Testis (tissue), 2 donors: ENCODE measurements at regions not wholly inside any gene's neighbourhood (a gene's known extent, or its start where the extent isn't known, plus 50 kb on each side); places are given as distances from the start of the nearest gene placed in this dataset.

Experiments
- DNase-seq: peaks from one replicate; pipeline ENCODE4 v3.0.0-alpha.2; 2019
- H3K27ac ChIP-seq, 2 donors: fragments of 200-600 bp; sonication (generic); one replicate each; pipeline ENCODE4 v1.5.1; 2019
- H3K27me3 ChIP-seq: fragments of 200-600 bp; sonication (generic); one replicate; pipeline ENCODE4 v1.5.1; 2019
- H3K36me3 ChIP-seq: fragments of 200-600 bp; sonication (generic); one replicate; pipeline ENCODE4 v1.5.1; 2017; ENCODE audit warnings: low read depth; ENCODE audit errors: missing control alignments
- H3K4me1 ChIP-seq: fragments of 200-600 bp; sonication (generic); one replicate; pipeline ENCODE4 v1.5.1; 2019
- H3K4me3 ChIP-seq, 2 donors: fragments of 200-600 bp; sonication (generic); one replicate each; pipeline ENCODE4 v1.5.1; 2017 to 2019
- H3K9me3 ChIP-seq: fragments of 200-600 bp; sonication (generic); one replicate; pipeline ENCODE4 v1.5.1; 2017
- CTCF ChIP-seq, 3 experiments: fragments of 450-650 bp in 2 of 3; fragments of 200-600 bp in 1 of 3; sonication (generic) in 1 of 3; IDR thresholded peaks; one replicate each; pipeline ENCODE4 v1.5.1; 2016 to 2019; ENCODE audit warnings: antibody characterized with exemption in 3 of 3, mild to moderate bottlenecking in 2 of 3, moderate library complexity in 1 of 3
- POLR2A ChIP-seq: fragments of 450-650 bp; IDR thresholded peaks from one replicate; pipeline ENCODE4 v1.6.1; 2017; ENCODE audit warnings: antibody characterized with exemption, mild to moderate bottlenecking, moderate library complexity
- WGBS, 2 donors: methylation state at CpG; one replicate each; pipeline ENCODE4 v1.1.5; 2018; 5-methylcytosine and 5-hydroxymethylcytosine counted together
- intact Hi-C: fragments of 100-400 bp; cut with DNase I; formaldehyde crosslinking; loops from one replicate; pipeline ENCODE4 v1.15.1; 2023; ENCODE audit warnings: low total_unique reads

- DNase-seq = no peak
- H3K27me3 ChIP-seq = no peaks in the 10 kb centered on the region
- no peak overlapping the region for H3K4me3 ChIP-seq
- no peaks in the 10 kb centered on the region for H3K9me3 ChIP-seq
- H3K4me1 ChIP-seq = peaks cover 4% of the 10 kb centered on the region
- H3K27ac ChIP-seq = no peak overlapping the region
- TF ChIP-seq POLR2A (no peak), CTCF (IDR thresholded peaks at IDR 0.05) (no peak)
- WGBS, 2 donors = 79 to 85% methylated on average over 3 of the region's 3 CpGs
- intact Hi-C loops = no loop called here
- no peaks in the 10 kb centered on the region for H3K36me3 ChIP-seq
These were observed 161.9 kb upstream of the PLEKHG7 start for GRCh38 chr12:92540782-92541423.

GRCh38 chr12:92539976-92540781 is 162.6 kb upstream of the PLEKHG7 start:
- no peaks in the 10 kb centered on the region for H3K36me3 ChIP-seq
- H3K4me1 ChIP-seq = peaks cover 4% of the 10 kb centered on the region
- 57 to 59% methylated on average over 12 of the region's 12 CpGs for WGBS, 2 donors
- H3K9me3 ChIP-seq = no peaks in the 10 kb centered on the region
- intact Hi-C loops = no loop called here
- no peak overlapping the region for H3K27ac ChIP-seq
- DNase-seq = peak; percentile 25
- no peaks in the 10 kb centered on the region for H3K27me3 ChIP-seq
- H3K4me3 ChIP-seq = no peak overlapping the region
- TF ChIP-seq POLR2A (no peak), CTCF (IDR thresholded peaks at IDR 0.05) (no peak)

- 65 to 71% methylated on average over 5 of the region's 5 CpGs for WGBS, 2 donors
- Histone ChIP-seq H3K4me3 (no peak overlapping the region), H3K27ac (no peak overlapping the region), H3K9me3 (no peaks in the 10 kb centered on the region), H3K4me1 (peaks cover 4% of the 10 kb centered on the region), H3K27me3 (no peaks in the 10 kb centered on the region), H3K36me3 (no peaks in the 10 kb centered on the region)
- intact Hi-C loops = no loop called here
- DNase-seq = no peak
- TF ChIP-seq CTCF (IDR thresholded peaks at IDR 0.05) (no peak), POLR2A (no peak)
These were observed 163.6 kb upstream of the PLEKHG7 start for GRCh38 chr12:92539110-92539749.

- no peak for TF ChIP-seq POLR2A
- TF ChIP-seq CTCF (IDR thresholded peaks at IDR 0.05) = no peak
- Histone ChIP-seq H3K4me1 (no peaks in the 10 kb centered on the region), H3K4me3 (no peak overlapping the region), H3K9me3 (no peaks in the 10 kb centered on the region), H3K27me3 (no peaks in the 10 kb centered on the region), H3K27ac (no peak overlapping the region), H3K36me3 (no peaks in the 10 kb centered on the region)
- no peak for DNase-seq
- intact Hi-C loops = no loop called here
- 89 to 91% methylated on average over 3 of the region's 3 CpGs for WGBS, 2 donors
These were observed 165.4 kb upstream of the PLEKHG7 start for GRCh38 chr12:92537290-92537960.
